GM13977 (cell line): ENCODE measurements at regions not wholly inside any gene's neighbourhood (a gene's known extent, or its start where the extent isn't known, plus 50 kb on each side); places are given as distances from the start of the nearest gene placed in this dataset.

Source experiments
- DNase-seq: peaks from one replicate; pipeline ENCODE4 v3.0.0; 2012; ENCODE audit warnings: low spot score
- in situ Hi-C: fragments of 300-500 bp; cut with MboI; formaldehyde crosslinking; loops from one replicate; pipeline ENCODE4 v1.12.0; 2022; ENCODE audit warnings: low sequenced_read_pairs, low pct_unique_long_range_greater_than_20kb, mixed read lengths, inconsistent platforms; ENCODE audit not compliant: unreplicated experiment
- TF ChIP-seq, protein P1 (sequence below): IDR thresholded peaks from 2 replicates; pipeline ENCODE4 v1.5.1; 2012; ENCODE audit warnings: mild to moderate bottlenecking, control low read depth; ENCODE audit not compliant: insufficient read depth; ENCODE audit errors: extremely low read depth, missing control alignments

GRCh38 chr10:131435760-131436457 lies 124.4 kb upstream of the TCERG1L start:
- no peak for DNase-seq
- in situ Hi-C loops, result no loop called here
- TF ChIP-seq, protein P1, sequence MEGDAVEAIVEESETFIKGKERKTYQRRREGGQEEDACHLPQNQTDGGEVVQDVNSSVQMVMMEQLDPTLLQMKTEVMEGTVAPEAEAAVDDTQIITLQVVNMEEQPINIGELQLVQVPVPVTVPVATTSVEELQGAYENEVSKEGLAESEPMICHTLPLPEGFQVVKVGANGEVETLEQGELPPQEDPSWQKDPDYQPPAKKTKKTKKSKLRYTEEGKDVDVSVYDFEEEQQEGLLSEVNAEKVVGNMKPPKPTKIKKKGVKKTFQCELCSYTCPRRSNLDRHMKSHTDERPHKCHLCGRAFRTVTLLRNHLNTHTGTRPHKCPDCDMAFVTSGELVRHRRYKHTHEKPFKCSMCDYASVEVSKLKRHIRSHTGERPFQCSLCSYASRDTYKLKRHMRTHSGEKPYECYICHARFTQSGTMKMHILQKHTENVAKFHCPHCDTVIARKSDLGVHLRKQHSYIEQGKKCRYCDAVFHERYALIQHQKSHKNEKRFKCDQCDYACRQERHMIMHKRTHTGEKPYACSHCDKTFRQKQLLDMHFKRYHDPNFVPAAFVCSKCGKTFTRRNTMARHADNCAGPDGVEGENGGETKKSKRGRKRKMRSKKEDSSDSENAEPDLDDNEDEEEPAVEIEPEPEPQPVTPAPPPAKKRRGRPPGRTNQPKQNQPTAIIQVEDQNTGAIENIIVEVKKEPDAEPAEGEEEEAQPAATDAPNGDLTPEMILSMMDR, result no peak

- no peak for DNase-seq
- TF ChIP-seq, protein P1, result no peak
- in situ Hi-C loops, result no loop called here
Measured at GRCh38 chr10:131436458-131436857, 124.9 kb upstream of the TCERG1L start.

- TF ChIP-seq, protein P1, result no peak
- no peak for DNase-seq
- in situ Hi-C loops, result no loop called here
Measured at GRCh38 chr10:131437556-131438475, 126.3 kb upstream of the TCERG1L start.

- TF ChIP-seq, protein P1, result no peak
- DNase-seq, result no peak
- in situ Hi-C loops, result no loop called here
Measured at GRCh38 chr10:131438665-131439064, 127.1 kb upstream of the TCERG1L start.

DNA sequence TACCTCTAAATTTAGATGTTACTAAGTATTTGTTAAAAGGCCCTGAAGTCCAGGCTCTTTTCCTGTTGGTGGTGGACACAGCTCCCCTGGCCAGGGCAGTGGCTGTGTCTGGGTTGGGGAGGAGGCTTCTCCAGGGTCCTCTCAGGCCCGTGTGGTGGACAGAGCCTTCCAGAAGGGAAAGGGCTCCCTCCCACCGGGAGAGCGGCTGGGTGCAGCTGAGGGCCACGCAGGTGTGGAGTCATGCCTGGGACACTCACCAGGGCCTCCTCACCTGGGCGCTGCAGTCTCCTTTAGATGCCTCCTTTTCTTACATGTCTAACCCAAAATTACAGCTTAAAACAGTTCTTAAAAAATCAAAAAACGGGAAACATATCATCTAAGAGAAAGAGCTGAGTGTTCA lies 128.2 kb upstream of the TCERG1L start:
- DNase-seq, result no peak
- TF ChIP-seq, protein P1, result no peak
- in situ Hi-C loops, result no loop called here

GRCh38 chr10:131440405-131441360 lies 129.2 kb upstream of the TCERG1L start:
- TF ChIP-seq, protein P1, result no peak
- in situ Hi-C loops, result no loop called here
- DNase-seq, result no peak
